HCT116 (cell line): ENCODE measurements at regions not wholly inside any gene's neighbourhood (a gene's known extent, or its start where the extent isn't known, plus 50 kb on each side); places are given as distances from the start of the nearest gene placed in this dataset.

ENCODE experiments used
- ATAC-seq: fragments of 200-7000 bp; cut with Tn5 transposase; 2 replicates; pipeline ENCODE4 v1.9.1; 2020; ENCODE audit warnings: mild to moderate bottlenecking, moderate library complexity
- BruUV-seq: library from RNA; stranded (reverse); fragments of 400-500 nt; replicated peaks from 2 replicates; lab custom pipeline; 2021; lab: Mats Ljungman, UMichigan
- CTCF ChIA-PET: fragments of 300-600 bp; sonication (Branson Sonifier 250); formaldehyde crosslinking; loops from one replicate; lab custom pipeline; 2021; ENCODE audit warnings: antibody characterized with exemption; lab: Charles Lee
- POLR2A ChIA-PET: fragments of 300-600, 350-600 bp; sonication (Branson Sonifier 250); formaldehyde crosslinking; loops from one replicate; lab custom pipeline; 2021; ENCODE audit warnings: antibody characterized with exemption; lab: Charles Lee
- RAD21 ChIA-PET, 2 experiments: fragments of 300-600 bp; sonication (Branson Sonifier 250); formaldehyde crosslinking; loops; one replicate each; lab custom pipeline; 2023; ENCODE audit warnings: low total read pairs in 2 of 2; ENCODE audit not compliant: uncharacterized antibody in 2 of 2, unreplicated experiment in 2 of 2, low non-redundant PET in 1 of 2; lab: Charles Lee
- DNase-seq: peaks from one replicate; pipeline ENCODE4 v3.0.0-alpha.2; 2010; ENCODE audit warnings: low read depth, low spot score
- H2AFZ ChIP-seq: fragments of 200-600 bp; shearing (Covaris generic), sonication (generic); 2 replicates; pipeline ENCODE4 v1.6.1; 2017; ENCODE audit warnings: low read depth, mixed run types, mixed read lengths, antibody characterized with exemption, low read length; ENCODE audit not compliant: poor library complexity, severe bottlenecking
- H3K27ac ChIP-seq: 2 replicates; pipeline ENCODE4 v1.5.1; 2012; ENCODE audit warnings: low read depth, low read length
- H3K27me3 ChIP-seq: fragments of 200-600 bp; sonication (generic); 2 replicates; pipeline ENCODE4 v1.6.1; 2016; ENCODE audit warnings: mixed run types, low read length, mixed read lengths; ENCODE audit not compliant: insufficient read depth
- H3K36me3 ChIP-seq, 2 experiments: fragments of 200-500 bp in 1 of 2; fragments of 200-600 bp in 1 of 2; sonication (Bioruptor generic) in 1 of 2; sonication (generic) in 1 of 2; 2 replicates each; pipeline versions ENCODE4 v1.5.1 to v1.6.1; 2014 to 2016; ENCODE audit warnings: low read length in 2 of 2, inconsistent platforms in 1 of 2, mixed read lengths in 1 of 2, mixed run types in 1 of 2; ENCODE audit not compliant: insufficient read depth in 2 of 2, control insufficient read depth in 1 of 2
- H3K4me1 ChIP-seq, 2 experiments: fragments of 200-600 bp in 1 of 2; sonication (generic) in 1 of 2; 2 replicates each; pipeline versions ENCODE4 v1.5.1 to v1.6.1; 2012 to 2017; ENCODE audit warnings: low read length in 2 of 2, inconsistent platforms in 1 of 2, mild to moderate bottlenecking in 1 of 2, mixed read lengths in 1 of 2, mixed run types in 1 of 2, moderate library complexity in 1 of 2; ENCODE audit not compliant: insufficient read depth in 2 of 2, control insufficient read depth in 1 of 2
- H3K4me2 ChIP-seq: fragments of 200-600 bp; sonication (generic); 2 replicates; pipeline ENCODE4 v1.6.1; 2017; ENCODE audit warnings: mixed run types, low read length, mixed read lengths
- H3K4me3 ChIP-seq, 2 experiments: fragments of 200-600 bp in 1 of 2; sonication (generic) in 1 of 2; replicated peaks in 1 of 2; 2 replicates each; pipeline ENCODE4 v1.5.1; 2011 to 2016; ENCODE audit warnings: low read length in 2 of 2, control low read depth in 1 of 2, low read depth in 1 of 2, mild to moderate bottlenecking in 1 of 2, mixed read lengths in 1 of 2, mixed run types in 1 of 2
- H3K79me2 ChIP-seq: fragments of 200-600 bp; sonication (generic); 2 replicates; pipeline ENCODE4 v1.6.1; 2017; ENCODE audit warnings: mild to moderate bottlenecking, mixed run types, low read length, moderate library complexity, mixed read lengths; ENCODE audit not compliant: insufficient read depth
- H3K9ac ChIP-seq: fragments of 200-600 bp; sonication (generic); 2 replicates; pipeline ENCODE4 v1.6.1; 2016; ENCODE audit warnings: low read length, mixed read lengths
- H3K9me2 ChIP-seq: fragments of 200-600 bp; sonication (generic), shearing (Covaris generic); 2 replicates; pipeline ENCODE4 v1.6.1; 2017; ENCODE audit warnings: mixed run types, mild to moderate bottlenecking, moderate library complexity; ENCODE audit not compliant: insufficient read depth
- H3K9me3 ChIP-seq, 2 experiments: fragments of 200-500 bp in 1 of 2; fragments of 200-600 bp in 1 of 2; sonication (Bioruptor generic) in 1 of 2; sonication (generic) in 1 of 2; 2 replicates each; pipeline ENCODE4 v1.6.1; 2014 to 2017; ENCODE audit warnings: low read length in 2 of 2, mixed read lengths in 2 of 2, inconsistent platforms in 1 of 2, low read depth in 1 of 2, mild to moderate bottlenecking in 1 of 2, mixed run types in 1 of 2, moderate library complexity in 1 of 2; ENCODE audit not compliant: control insufficient read depth in 1 of 2, insufficient read depth in 1 of 2
- H4K20me1 ChIP-seq: fragments of 200-600 bp; sonication (generic), shearing (Covaris generic); 2 replicates; pipeline ENCODE4 v1.6.1; 2017; ENCODE audit warnings: mixed run types, mild to moderate bottlenecking, moderate library complexity; ENCODE audit not compliant: insufficient read depth
- CBX3 ChIP-seq: IDR thresholded peaks from 2 replicates; pipeline ENCODE4 v1.6.1; 2012; ENCODE audit warnings: low read depth
- CEBPB ChIP-seq: IDR thresholded peaks from 2 replicates; pipeline ENCODE4 v1.6.1; 2012; ENCODE audit warnings: low read depth
- CTCF ChIP-seq, 3 experiments: fragments of 200-600 bp in 1 of 3; sonication (generic) in 1 of 3; IDR thresholded peaks in 2 of 3; conservative IDR thresholded peaks in 1 of 3; 2 replicates each; pipeline ENCODE4 v1.5.1; 2012 to 2017; ENCODE audit warnings: low read depth in 2 of 3, low read length in 2 of 3, antibody characterized with exemption in 1 of 3, borderline replicate concordance in 1 of 3, control low read depth in 1 of 3, mild to moderate bottlenecking in 1 of 3, mixed read lengths in 1 of 3, mixed run types in 1 of 3, moderate library complexity in 1 of 3; ENCODE audit not compliant: insufficient read depth in 1 of 3
- EGR1 ChIP-seq: IDR thresholded peaks from 2 replicates; pipeline ENCODE4 v1.6.1; 2012; ENCODE audit warnings: low read depth
- ELF1 ChIP-seq: IDR thresholded peaks from 2 replicates; pipeline ENCODE4 v1.6.1; 2012; ENCODE audit warnings: low read depth, borderline replicate concordance
- EZH2 ChIP-seq: fragments of 200-600 bp; sonication (generic); IDR thresholded peaks from 2 replicates; pipeline ENCODE4 v1.6.1; 2017; ENCODE audit warnings: antibody characterized with exemption, mixed run types
- JUND ChIP-seq: IDR thresholded peaks from 2 replicates; pipeline ENCODE4 v1.6.1; 2012
- MAX ChIP-seq: IDR thresholded peaks from 2 replicates; pipeline ENCODE4 v1.6.1; 2012
- RAD21 ChIP-seq: IDR thresholded peaks from 2 replicates; pipeline ENCODE4 v1.6.1; 2012; ENCODE audit warnings: low read depth, mild to moderate bottlenecking
- REST ChIP-seq: IDR thresholded peaks from 2 replicates; pipeline ENCODE4 v1.6.1; 2012; ENCODE audit warnings: low read depth
- SP1 ChIP-seq: IDR thresholded peaks from 2 replicates; pipeline ENCODE4 v1.6.1; 2012; ENCODE audit warnings: low read depth
- SRF ChIP-seq: IDR thresholded peaks from 2 replicates; pipeline ENCODE4 v1.6.1; 2012; ENCODE audit warnings: low read depth
- YY1 ChIP-seq: IDR thresholded peaks from 2 replicates; pipeline ENCODE4 v1.6.1; 2011; ENCODE audit warnings: low read length, low read depth, moderate library complexity, mild to moderate bottlenecking; ENCODE audit not compliant: insufficient replicate concordance; ENCODE audit errors: extremely low read depth
- ZNF274 ChIP-seq: fragments of 200-500 bp; sonication (Bioruptor generic); IDR thresholded peaks from 2 replicates; pipeline ENCODE4 v1.6.1; 2014; ENCODE audit warnings: mild to moderate bottlenecking, low read depth, low read length, inconsistent platforms
- intact Hi-C: fragments of 100-400 bp; cut with micrococcal nuclease; formaldehyde crosslinking; loops from 2 replicates; pipeline ENCODE4 v1.10.0; 2022

GRCh38 chr5:19048726-19049125 is 939.3 kb downstream of the CDH18 start:
- Histone ChIP-seq H3K9ac (no peak overlapping the region), H3K4me1 (no peaks in the 10 kb centered on the region), H3K9me3 (peaks cover 11 to 14% of the 10 kb centered on the region in 2 experiments; a peak in 3 of 4 replicates), H3K27ac (no peak overlapping the region), H3K4me3 (no peak overlapping the region), H3K9me2 (no peaks in the 10 kb centered on the region), H3K36me3 (no peaks in the 10 kb centered on the region), H3K79me2 (no peaks in the 10 kb centered on the region), H4K20me1 (no peaks in the 10 kb centered on the region), H3K27me3 (no peaks in the 10 kb centered on the region), H2AFZ (no peak overlapping the region), H3K4me2 (no peak overlapping the region)
- ATAC-seq (no peak), DNase-seq (no peak)
- no TSS peak for BruUV-seq
- intact Hi-C loops: no loop called here
- POLR2A ChIA-PET: no interaction called here
- no peak for TF ChIP-seq SP1
- TF ChIP-seq CTCF (IDR thresholded peaks at IDR 0.05 in 2 of 3, conservative IDR thresholded peaks at IDR 0.05 in 1 of 3; ENCODE audit: borderline replicate concordance in 1 of 3, insufficient read depth in 1 of 3, low read depth in 2 of 3, low read length in 2 of 3): no peak
- TF ChIP-seq JUND: no peak
- no peak for TF ChIP-seq ELF1
- TF ChIP-seq EZH2: no peak
- TF ChIP-seq CEBPB: no peak
- no peak for TF ChIP-seq ZNF274
- TF ChIP-seq YY1: no peak
- TF ChIP-seq SRF: no peak
- TF ChIP-seq CBX3: no peak
- no peak for TF ChIP-seq EGR1
- RAD21 ChIA-PET: no interaction called here
- CTCF ChIA-PET: no interaction called here

GRCh38 chr5:19058216-19058615 is 929.8 kb downstream of the CDH18 start:
- RAD21 ChIA-PET: no interaction called here
- H3K36me3 ChIP-seq: no peaks in the 10 kb centered on the region
- POLR2A ChIA-PET: no interaction called here
- H3K4me2 ChIP-seq: no peak overlapping the region
- no peak overlapping the region for H3K4me3 ChIP-seq
- intact Hi-C loops: no loop called here
- H4K20me1 ChIP-seq: no peaks in the 10 kb centered on the region
- no peak overlapping the region for H3K9ac ChIP-seq
- no peak for ATAC-seq
- H2AFZ ChIP-seq: no peak overlapping the region
- no peaks in the 10 kb centered on the region for H3K4me1 ChIP-seq
- H3K27ac ChIP-seq: no peak overlapping the region
- no peak for DNase-seq
- H3K9me2 ChIP-seq: no peaks in the 10 kb centered on the region
- no peaks in the 10 kb centered on the region for H3K27me3 ChIP-seq
- no TSS peak for BruUV-seq
- peaks cover 11 to 22% of the 10 kb centered on the region in 2 experiments; a peak in 2 of 4 replicates for H3K9me3 ChIP-seq
- CTCF ChIA-PET: no interaction called here
- no peaks in the 10 kb centered on the region for H3K79me2 ChIP-seq
- TF ChIP-seq MAX: no peak
- no peak for TF ChIP-seq EZH2
- no peak for TF ChIP-seq REST
- TF ChIP-seq RAD21: no peak
- no peak for TF ChIP-seq CEBPB
- no peak for TF ChIP-seq ELF1
